ENCODE measurements at regions not wholly inside any gene's neighbourhood (a gene's known extent, or its start where the extent isn't known, plus 50 kb on each side); places are given as distances from the start of the nearest gene placed in this dataset.

GRCh38 chr20:7722564-7722963 lies 217.7 kb downstream of the HAO1 start:
- no peaks in the 10 kb centered on the region for H3K4me1 ChIP-seq (ENCODE audit: control insufficient read depth, insufficient read depth, low read length)
- no peak for DNase-seq
- no peak for TF ChIP-seq CTCF (IDR thresholded peaks at IDR 0.05)
- H3K27ac ChIP-seq (ENCODE audit: low read length), result no peak overlapping the region
- peaks cover 0 to 2% of the 10 kb centered on the region in 2 donors for H3K9me3 Mint-ChIP-seq
- intact Hi-C loops (cut with micrococcal nuclease), result no loop called here
- H3K4me3 ChIP-seq (ENCODE audit: low read length), result no peak overlapping the region
- no peak overlapping the region for H3K4me3 Mint-ChIP-seq
- ATAC-seq, result no peak
- WGBS (ENCODE audit: insufficient coverage), result 97% methylated on average over 5 of the region's 5 CpGs
- H3K36me3 Mint-ChIP-seq, result no peaks in the 10 kb centered on the region
- H3K9me3 ChIP-seq (ENCODE audit: control insufficient read depth, insufficient read depth, low read length), result no peaks in the 10 kb centered on the region
- no peaks in the 10 kb centered on the region for H3K4me1 Mint-ChIP-seq
- no peak overlapping the region for H3K27ac Mint-ChIP-seq
- H3K27me3 ChIP-seq (ENCODE audit: control insufficient read depth, insufficient read depth, low read length), result no peaks in the 10 kb centered on the region
- H3K36me3 ChIP-seq (ENCODE audit: control insufficient read depth, insufficient read depth, low read length), result no peaks in the 10 kb centered on the region
- no peaks in the 10 kb centered on the region for H3K27me3 Mint-ChIP-seq (ENCODE audit: low read depth in 2 of 2)

- no peaks in the 10 kb centered on the region for H3K27me3 Mint-ChIP-seq (ENCODE audit: low read depth in 2 of 2)
- H3K4me1 ChIP-seq (ENCODE audit: control insufficient read depth, insufficient read depth, low read length), result no peaks in the 10 kb centered on the region
- H3K9me3 ChIP-seq (ENCODE audit: control insufficient read depth, insufficient read depth, low read length), result no peaks in the 10 kb centered on the region
- WGBS (ENCODE audit: insufficient coverage), result 100% methylated on average over 1 of the region's 1 CpG
- TF ChIP-seq CTCF (IDR thresholded peaks at IDR 0.05), result no peak
- no peaks in the 10 kb centered on the region for H3K36me3 ChIP-seq (ENCODE audit: control insufficient read depth, insufficient read depth, low read length)
- no peaks in the 10 kb centered on the region for H3K36me3 Mint-ChIP-seq
- DNase-seq (no peak), ATAC-seq (no peak)
- no peak overlapping the region for H3K4me3 Mint-ChIP-seq
- H3K9me3 Mint-ChIP-seq, result peaks cover 0 to 2% of the 10 kb centered on the region in 2 donors
- intact Hi-C loops (cut with micrococcal nuclease), result no loop called here
- no peaks in the 10 kb centered on the region for H3K4me1 Mint-ChIP-seq
- H3K27ac Mint-ChIP-seq, result no peak overlapping the region
- no peak overlapping the region for H3K27ac ChIP-seq (ENCODE audit: low read length)
- H3K27me3 ChIP-seq (ENCODE audit: control insufficient read depth, insufficient read depth, low read length), result no peaks in the 10 kb centered on the region
- H3K4me3 ChIP-seq (ENCODE audit: low read length), result no peak overlapping the region
These were observed 217.0 kb downstream of the HAO1 start for GRCh38 chr20:7723284-7723683.

GRCh38 chr20:7728338-7728737 lies 211.9 kb downstream of the HAO1 start:
- Histone ChIP-seq H3K27me3 (ENCODE audit: control insufficient read depth, insufficient read depth, low read length) (no peaks in the 10 kb centered on the region), H3K27ac (ENCODE audit: low read length) (no peak overlapping the region), H3K9me3 (ENCODE audit: control insufficient read depth, insufficient read depth, low read length) (no peaks in the 10 kb centered on the region), H3K4me1 (ENCODE audit: control insufficient read depth, insufficient read depth, low read length) (no peaks in the 10 kb centered on the region), H3K36me3 (ENCODE audit: control insufficient read depth, insufficient read depth, low read length) (no peaks in the 10 kb centered on the region), H3K4me3 (ENCODE audit: low read length) (no peak overlapping the region)
- Mint-ChIP-seq H3K27ac (no peak overlapping the region), H3K27me3 (ENCODE audit: low read depth in 2 of 2) (no peaks in the 10 kb centered on the region), H3K4me3 (no peak overlapping the region), H3K4me1 (no peaks in the 10 kb centered on the region), H3K36me3 (no peaks in the 10 kb centered on the region), H3K9me3 (no peaks in the 10 kb centered on the region)
- ATAC-seq (no peak), DNase-seq (no peak)
- no peak for TF ChIP-seq CTCF (IDR thresholded peaks at IDR 0.05)
- intact Hi-C loops (cut with micrococcal nuclease), result no loop called here

- Histone ChIP-seq H3K4me3 (ENCODE audit: low read length) (no peak overlapping the region), H3K9me3 (ENCODE audit: control insufficient read depth, insufficient read depth, low read length) (no peaks in the 10 kb centered on the region), H3K36me3 (ENCODE audit: control insufficient read depth, insufficient read depth, low read length) (no peaks in the 10 kb centered on the region), H3K27me3 (ENCODE audit: control insufficient read depth, insufficient read depth, low read length) (no peaks in the 10 kb centered on the region), H3K27ac (ENCODE audit: low read length) (no peak overlapping the region), H3K4me1 (ENCODE audit: control insufficient read depth, insufficient read depth, low read length) (no peaks in the 10 kb centered on the region)
- no peak overlapping the region for H3K27ac Mint-ChIP-seq
- intact Hi-C loops (cut with micrococcal nuclease), result no loop called here
- no peaks in the 10 kb centered on the region for H3K9me3 Mint-ChIP-seq
- no peaks in the 10 kb centered on the region for H3K4me1 Mint-ChIP-seq
- no peaks in the 10 kb centered on the region for H3K27me3 Mint-ChIP-seq (ENCODE audit: low read depth in 2 of 2)
- no peak overlapping the region for H3K4me3 Mint-ChIP-seq
- ATAC-seq (no peak), DNase-seq (no peak)
- no peak for TF ChIP-seq CTCF (IDR thresholded peaks at IDR 0.05)
- H3K36me3 Mint-ChIP-seq, result no peaks in the 10 kb centered on the region
- WGBS (ENCODE audit: insufficient coverage), result 100% methylated on average over 1 of the region's 1 CpG
These were observed 206.0 kb downstream of the HAO1 start for GRCh38 chr20:7734216-7734615.

Data from natural killer cell (primary cell).